T-helper 2 cell (primary cell): ENCODE measurements at regions not wholly inside any gene's neighbourhood (a gene's known extent, or its start where the extent isn't known, plus 50 kb on each side); places are given as distances from the start of the nearest gene placed in this dataset.

Experiments
- DNase-seq, 5 experiments: peaks; one replicate each; pipeline versions ENCODE4 v3.0.0 to v3.0.0-alpha.2; 2012 to 2022

DNA sequence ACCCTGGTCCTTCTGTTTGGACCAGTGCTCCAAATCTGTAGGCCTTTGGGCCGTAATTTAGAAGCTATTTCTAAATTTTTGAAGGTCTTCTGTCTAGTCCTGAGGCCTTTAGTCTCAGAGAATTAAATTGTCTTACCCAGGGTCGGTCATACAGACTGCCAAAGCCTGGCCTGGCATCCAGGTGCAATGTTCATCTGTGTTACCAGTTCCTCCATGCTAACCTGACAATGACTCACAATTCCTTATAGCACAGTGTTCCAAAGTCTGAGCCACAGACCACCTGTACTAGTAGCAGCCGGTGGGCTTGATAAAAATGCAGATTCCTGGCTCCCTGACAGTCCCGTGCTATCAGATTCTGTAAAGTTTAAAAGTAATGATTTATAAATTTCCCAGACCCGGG is 77.7 kb upstream of the MAP4K3 start:
- no peak for DNase-seq

DNA sequence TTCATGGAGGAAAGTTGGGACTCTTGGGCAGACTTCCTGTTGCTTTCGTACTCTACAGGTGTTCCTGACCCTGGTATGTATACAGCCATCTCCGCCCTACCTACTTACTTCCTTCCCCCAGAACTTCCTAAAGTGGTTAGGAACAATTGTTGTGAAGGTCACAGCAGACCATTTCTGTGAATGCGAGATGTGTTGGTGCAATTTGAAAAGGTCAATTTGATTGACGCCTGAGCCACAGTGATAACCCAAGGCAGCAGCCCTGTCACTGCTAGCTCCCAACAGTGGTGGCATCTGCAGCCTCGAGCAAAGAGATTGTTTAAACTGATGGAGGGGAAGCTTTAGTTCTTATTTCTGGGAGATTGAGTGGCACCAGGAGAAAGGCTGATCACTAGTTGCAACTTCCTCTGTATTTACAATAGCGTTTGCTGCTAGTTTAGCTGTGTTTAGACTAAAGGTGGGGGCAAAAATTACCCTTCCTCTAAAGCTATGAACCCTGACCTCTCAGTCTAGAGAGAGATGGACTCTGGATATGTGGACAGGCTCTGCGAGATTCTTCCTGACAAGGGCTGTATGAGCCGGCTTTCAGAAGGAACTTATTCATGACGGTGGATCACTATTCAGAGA is 78.3 kb upstream of the MAP4K3 start:
- no peak for DNase-seq

DNA sequence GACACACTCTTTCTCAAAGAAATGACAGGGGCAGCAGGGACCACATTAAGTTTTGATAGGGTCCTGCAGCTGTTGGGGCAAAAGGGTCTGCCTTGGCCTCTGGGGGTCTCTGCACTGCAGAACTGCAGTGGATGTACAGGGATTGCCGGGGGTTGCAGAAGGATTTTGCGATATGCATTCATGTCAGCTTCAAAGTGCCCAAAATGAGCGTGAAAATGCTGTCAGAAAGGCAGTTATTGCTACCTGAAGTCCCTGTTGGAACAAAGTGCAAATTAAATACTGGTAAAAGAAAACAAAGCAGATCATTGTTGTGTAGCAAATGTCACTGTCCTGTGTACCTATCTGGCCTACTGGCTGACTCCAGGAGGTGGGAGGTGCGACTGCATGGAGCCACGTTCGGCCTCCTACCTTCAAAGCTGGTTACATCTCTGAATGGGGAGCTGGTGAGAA is 78.8 kb upstream of the MAP4K3 start:
- DNase-seq, result no peak

DNA sequence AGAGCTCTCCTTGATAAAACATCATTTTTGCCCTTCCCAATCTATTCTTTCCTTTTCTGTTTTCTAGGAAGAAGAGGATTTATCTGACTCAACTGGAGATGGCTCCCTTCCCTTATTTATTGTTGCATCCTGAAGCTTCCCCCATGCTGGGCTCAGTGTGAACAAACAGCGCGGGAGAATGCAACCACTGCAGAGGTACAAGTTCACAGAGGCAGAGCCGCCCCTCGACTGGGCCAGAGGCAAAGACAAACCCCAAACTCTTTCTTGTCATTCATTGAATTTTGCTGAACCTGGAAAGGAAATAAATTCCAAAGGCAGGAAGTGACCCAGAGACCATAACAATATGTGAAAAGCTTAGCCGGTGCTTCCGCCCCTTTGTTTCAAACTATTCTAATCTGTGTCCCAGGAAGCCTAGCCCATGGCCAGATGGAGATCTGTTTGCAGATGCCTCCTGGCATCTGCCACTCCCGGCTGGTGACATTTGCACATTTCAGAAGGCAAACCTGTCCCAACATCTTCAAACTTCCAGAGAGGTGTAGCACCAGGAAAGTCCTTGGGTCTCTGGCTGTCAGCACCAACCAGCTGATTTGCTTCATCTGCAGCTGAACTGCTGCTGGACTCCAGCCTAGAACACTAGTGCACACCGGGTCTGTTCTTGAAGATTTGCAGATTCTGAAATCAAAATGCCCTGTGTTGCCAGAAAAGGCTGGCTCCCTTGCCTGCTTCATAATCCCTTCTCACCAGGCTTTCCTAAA is 79.4 kb upstream of the MAP4K3 start:
- DNase-seq, result no peak

DNA sequence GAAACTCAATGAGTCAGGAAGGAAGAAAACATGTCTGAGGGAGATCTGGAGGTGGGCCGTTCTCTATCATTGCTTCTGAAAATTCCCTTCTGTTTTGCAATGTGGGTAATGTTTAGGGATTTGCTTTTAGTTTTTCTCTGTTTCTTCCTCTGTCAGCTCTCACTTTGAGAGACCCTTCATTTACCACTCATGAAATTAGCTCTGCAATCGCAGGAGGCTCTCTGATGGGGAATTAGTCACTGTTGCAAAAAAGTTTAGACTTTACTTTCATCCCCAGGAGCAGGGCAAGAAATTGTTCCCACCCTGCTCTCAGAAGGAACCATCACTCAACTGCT is 80.0 kb upstream of the MAP4K3 start:
- no peak for DNase-seq

DNA sequence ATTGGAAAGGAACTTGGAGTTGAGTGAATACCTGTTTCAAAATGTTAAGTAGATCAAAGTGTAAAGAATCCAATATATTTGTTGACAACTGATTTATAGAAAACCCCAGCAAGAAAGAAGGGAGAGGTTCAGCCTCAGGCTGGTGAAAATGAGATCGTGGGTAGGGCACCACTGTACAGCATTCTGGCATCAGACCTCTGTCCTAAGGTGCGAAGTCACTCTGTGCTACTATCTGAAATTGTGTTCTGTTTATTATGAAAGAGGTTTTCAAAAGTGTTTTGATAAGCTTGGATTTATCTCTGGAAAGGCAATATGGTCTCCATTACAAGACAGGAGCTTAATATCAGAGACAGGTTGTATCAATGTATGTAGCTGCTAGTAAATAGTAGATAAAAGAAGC is 80.5 kb upstream of the MAP4K3 start:
- no peak for DNase-seq

DNA sequence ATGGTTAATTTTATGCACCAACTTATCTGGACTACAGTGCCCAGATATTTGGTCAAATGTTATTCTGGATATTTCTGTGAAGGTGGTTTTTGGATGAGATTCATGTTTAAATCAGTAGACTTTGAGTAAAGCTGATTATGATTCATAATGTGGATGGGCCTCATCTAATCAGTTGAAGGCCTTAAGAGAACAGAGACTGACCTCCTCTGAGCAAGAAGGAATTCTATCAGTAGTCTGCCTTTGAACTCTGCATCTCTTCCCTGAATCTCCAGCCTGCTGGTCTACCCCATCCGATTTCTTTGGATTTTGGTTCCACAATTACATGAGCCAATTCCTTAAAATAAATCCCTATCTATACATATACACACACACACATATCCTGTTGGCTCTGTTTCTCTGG is 82.8 kb upstream of the MAP4K3 start:
- no peak for DNase-seq

DNA sequence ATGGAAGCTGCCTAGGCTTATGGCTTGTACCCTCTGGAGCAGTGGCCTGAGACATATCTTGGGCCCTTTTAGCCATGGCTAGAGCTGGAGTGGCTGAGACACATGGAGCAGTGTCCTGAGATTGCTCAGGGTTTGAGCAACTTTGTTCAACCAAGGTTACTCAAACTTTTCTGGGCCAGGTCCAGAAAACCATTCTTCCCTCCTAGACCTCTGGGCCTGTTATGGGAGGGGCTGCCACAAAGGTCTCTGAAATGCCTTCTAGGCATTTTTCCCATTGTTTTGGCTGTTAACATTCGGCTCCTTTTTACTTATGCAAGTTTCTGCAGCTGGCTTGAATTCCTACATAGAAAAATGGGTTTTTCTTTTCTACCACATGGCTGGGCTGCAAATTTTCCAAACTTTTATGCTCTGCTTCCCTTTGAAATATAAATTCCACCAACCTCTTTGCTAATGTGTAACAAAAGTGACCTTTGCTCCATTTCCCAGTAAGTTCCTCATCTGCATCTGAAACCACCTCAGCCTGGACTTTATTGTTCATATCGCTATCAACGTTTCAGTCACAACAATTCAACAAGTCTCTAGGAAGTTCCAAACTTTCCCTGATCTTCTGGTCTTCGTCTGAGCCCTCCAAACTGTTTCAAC is 84.9 kb upstream of the MAP4K3 start:
- no peak for DNase-seq

DNA sequence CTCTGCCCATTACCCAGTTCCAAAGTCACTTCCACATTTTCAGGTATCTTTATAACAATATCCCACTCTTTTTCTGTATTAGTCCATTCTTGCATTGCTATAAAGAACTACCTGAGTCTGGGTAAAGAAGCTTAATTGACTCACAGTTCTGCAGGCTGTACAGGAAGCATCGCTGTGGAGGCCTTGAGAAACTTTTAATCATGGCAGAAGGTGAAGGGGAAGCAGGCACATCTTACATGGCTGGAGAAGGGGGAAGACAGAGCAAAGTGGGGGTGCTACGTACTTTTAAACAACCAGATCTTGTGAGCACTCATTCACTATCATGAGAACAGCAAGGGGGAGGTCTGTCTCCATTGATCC is 85.4 kb upstream of the MAP4K3 start:
- no peak for DNase-seq

DNA sequence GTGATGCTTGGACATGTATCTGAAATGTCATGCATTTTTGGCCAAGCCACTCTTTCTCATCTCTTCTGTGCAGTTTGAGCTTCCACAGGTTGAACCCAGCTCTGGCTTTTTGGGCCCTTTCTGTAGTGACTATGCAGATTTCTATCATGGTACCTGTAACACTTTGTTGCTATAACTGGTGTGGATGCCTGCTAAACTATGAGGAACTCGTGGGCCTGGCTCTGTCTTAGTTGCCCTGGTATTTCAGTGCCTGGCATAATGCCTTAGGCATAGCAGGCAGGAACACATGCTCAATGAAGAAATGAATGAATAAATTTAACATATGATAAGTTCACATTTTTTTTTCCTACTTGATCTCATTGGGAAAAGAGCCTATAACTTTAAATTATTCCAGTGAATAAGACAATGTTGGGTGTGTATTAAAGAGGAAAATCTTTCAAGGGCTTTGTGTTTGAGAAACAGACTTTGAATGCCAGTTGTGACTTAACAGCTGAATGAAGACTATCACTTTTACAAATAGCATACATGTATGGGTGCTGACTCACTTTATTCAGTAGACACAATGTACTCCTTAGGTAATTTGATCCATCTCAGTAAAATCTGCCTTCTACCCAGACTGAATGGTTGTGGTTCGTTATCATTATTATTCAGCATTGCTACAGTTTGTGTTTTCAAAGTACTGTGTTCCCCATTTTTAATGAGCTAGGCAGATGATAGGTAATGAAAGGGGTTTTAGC is 86.4 kb upstream of the MAP4K3 start:
- DNase-seq, result no peak

DNA sequence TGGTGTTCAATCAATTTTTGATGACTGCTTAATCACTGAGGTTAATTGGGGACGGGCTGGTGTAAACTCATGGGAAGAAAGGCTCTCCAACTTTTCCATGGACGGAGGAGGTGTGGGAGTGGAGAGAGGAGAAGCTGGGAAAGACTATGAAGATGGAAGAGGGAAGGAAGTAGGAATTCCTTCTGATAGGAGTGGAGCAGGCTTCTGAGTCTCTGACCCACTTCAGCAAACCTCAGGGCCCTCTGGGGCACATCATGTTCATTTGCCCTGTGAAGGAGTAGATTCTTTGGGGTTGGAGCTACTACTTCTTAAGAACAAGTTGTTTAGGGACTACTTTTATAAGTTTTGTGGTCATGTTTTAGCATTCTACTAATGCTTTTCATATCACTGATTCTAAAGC is 87.0 kb upstream of the MAP4K3 start:
- DNase-seq, result no peak

DNA sequence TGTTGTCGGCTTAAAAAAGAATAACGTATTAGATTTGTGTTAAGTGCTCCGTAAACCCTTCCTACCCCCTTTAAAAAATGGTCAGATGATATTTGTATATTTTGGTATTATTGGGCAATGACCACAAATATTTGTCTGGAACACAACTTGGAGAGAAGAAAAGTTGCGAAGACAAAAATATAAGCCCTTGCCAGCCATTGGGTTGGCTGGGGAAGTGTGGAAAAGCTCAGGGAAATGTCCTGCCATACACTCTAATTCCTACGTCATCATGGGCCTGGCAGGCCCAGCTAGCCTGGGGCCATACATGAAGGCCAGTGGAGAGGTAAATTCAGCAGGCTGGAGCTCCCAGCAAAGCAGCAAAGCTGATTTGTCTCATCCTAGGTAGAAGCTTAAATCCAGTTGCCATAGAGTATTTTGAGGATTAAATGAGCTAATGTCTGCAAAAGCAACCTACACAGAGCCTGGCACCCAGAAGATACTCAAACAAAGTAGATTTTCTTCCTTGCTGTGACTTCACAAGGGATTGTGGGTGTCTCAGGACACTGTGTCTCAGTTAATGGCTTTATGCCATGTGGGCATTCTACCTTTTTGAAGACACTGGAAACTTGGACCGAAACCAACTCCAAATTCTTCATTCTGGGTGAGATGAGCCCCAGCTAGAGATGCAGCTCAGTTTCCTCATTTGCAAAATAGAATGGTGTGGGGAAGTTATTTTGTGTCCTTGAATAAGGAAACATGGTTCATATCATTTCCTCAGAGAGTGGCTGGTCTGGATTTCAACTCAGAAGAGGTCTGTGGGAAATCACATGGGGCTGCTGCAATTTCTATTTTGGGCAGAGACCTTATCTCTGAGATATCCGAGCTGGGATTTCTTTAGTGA is 87.9 kb upstream of the MAP4K3 start:
- DNase-seq, result no peak

DNA sequence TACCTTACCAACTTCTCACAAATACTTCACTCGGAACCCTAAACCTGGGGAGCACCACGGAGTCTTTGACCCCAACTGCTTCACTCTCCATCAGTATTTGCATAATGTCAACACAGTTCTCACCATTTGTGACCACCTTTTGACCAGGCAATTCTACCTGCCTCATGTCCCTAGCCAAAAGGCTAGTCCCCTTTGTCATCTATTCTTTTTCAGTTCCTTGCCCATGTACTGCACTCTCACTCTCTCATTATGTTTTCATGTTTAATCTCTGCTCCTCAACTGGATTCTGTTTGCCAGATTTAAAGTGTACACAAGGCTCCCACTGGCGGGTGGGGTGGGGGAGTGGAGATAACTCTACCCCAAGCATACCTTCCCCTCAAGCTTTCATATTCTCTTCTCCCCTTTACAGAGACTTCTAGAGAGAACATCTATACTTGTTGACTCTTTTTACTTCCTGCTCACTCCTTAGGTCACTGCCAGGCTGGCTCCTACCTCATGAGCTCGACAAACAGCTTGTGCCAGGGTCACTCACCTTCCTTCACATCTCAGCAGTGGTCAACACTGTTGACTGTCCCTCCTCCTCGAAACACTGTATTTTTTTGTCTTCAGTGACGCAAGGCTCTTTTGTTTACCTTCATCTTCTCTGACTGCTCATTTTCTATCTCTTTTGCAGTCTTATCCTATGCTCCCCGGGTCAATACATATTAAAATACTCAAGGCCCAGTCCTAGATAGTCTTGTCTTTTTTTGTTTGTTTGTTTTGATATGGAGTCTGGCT is 88.7 kb upstream of the MAP4K3 start:
- DNase-seq, result no peak

DNA sequence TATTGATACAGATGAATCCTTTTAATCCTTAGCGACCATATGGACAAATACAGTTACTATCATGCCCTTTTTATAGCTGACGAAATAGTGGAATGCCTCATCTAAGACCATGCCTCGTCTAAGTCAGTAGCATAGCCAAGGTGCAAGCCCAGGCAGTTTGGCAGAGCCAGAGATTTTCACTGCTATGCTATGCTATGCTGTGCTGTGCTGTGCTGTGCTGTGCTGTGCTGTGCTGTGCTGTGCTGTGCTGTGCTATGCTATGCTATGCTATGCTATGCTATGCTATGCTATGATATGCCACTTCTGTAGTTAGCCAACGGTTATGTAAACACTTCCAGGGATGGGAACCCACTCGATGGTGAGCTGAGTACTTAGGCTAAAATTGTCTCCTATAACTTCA is 91.6 kb upstream of the MAP4K3 start:
- no peak for DNase-seq

DNA sequence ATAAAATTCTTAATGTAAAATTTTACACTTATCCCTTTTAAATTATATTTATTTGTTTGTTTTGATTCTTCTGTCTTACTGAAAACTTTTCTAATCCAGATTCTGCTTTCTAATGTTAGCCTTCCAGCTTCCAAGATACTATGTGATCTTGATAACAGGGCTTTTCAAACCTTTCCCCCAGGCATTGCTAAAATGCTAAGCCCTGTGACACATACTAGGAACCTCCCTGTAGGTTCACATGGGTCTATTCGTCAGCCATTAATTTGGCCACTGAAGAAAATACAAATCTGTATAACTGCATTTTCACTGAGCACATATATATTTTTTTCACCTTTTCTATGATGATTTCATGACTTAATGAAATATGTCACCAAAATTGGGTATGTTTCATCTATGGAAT is 92.8 kb upstream of the MAP4K3 start:
- DNase-seq, result no peak

DNA sequence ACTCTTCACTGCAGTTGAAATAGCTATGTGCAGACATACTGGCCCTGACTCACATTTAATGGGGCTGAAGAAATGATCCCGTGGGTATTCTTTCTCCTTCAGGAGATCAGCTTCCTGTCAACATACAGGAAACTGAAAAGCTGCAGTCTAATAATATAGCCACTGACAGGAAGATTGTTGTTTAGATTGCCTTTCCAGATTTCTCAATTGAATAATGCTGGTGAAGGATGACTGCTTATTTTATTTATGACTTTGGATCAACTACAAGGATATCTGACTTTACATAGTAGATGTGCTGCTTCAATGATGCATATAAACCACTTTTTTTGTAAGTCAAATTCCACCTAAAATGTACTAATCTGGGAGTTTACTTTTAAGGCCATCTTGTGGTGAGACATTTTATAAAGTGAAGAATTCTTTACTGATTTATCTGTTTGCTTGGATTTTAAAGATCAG is 93.4 kb upstream of the MAP4K3 start:
- no peak for DNase-seq

DNA sequence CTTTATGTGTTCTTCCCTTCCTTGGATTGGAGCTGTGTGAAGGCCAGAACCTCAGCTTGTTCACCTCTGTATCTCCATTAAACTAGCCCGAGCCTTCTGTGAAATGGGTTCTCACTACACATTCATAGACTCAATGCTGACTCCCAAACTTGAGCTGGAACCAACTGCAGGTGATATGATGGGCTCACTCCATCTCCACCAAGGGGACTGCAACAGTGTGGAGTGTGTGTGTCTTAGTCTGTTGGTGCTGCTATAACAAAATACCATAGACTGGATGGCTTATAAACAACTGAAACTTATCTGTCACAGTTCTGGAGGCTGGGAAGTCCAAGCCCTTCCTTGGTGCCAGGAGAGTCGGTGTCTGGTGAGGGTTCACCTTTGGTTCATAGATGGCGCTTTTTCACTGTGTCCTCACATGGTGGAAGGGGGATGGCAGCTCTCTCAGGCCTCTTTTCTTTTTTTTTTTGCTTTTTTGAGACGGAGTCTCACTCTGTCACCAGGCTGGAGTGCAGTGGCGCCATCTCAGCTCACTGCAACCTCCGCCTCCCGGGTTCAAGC is 94.2 kb upstream of the MAP4K3 start:
- no peak for DNase-seq

DNA sequence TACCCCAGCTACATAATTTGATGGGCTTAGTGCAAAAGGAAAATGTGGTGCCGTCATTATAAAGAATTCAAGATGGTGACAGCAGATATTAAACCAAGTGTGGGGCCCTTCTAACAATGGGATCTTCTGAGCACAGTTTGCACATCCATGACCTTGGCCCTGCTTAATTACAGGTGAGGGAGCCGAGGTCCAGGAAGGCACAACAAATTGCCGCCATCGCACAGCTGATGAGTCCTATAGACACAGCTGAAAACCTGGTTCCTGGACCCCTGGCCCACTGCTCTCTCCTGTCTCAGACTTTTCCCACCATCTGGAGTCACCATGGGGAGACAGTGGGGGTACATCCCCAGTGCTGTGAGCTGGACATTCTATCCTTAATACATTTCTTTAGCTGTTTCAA is 95.8 kb upstream of the MAP4K3 start:
- DNase-seq, result no peak

DNA sequence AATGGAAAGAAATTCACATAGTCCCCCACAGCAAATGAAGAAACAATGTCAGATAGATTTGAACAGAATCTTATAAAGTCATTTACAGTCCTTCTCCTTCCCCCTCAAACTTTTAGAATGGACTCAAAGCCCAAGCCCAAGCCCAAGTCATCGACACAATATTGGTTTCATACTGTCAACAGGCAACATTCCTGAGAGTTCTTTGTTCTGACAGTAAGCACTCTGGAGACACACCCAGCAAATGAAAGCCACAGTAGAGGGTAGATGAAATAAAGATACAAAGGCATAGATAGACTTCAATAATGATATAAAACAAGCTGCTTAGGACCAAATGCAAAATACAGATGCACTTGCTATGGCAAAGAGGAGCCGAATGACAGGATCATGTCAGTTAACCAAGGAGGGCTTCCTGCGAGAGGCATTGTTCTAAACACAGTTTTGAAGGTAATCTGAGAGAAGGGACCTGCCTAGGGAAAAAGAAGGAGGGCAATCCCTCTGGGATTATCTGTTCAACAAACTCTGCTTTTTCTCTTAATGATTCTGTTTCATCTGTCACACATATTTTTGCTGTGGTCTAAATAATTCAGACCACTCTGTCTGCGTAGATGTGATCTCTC is 97.1 kb upstream of the MAP4K3 start:
- no peak for DNase-seq

DNA sequence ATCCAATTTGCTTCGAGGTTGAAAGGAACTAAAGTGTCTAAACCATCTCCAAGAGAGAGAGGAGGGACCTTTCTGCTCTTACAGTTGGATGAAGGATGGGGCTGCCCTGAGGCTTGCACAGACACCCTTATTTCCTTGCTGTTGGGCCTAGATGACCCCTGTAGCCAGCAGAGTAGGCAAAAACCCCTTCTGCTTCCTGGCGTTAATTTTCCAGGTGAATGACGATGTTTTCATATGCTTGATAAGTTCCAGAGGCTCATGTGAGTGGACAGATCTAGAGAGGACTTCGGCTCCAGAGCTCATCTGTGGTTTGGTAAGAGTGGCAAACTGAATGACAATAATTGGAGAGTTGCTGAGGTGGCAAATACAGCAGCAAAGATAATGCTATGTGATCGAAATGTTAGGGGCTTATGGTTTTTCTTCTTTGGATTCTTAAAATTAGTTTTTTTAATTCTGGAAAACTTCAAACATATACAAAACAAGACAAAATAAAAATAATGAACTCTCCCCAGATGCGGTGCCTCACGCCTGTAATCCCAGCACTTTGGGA is 98.6 kb upstream of the MAP4K3 start:
- no peak for DNase-seq

DNA sequence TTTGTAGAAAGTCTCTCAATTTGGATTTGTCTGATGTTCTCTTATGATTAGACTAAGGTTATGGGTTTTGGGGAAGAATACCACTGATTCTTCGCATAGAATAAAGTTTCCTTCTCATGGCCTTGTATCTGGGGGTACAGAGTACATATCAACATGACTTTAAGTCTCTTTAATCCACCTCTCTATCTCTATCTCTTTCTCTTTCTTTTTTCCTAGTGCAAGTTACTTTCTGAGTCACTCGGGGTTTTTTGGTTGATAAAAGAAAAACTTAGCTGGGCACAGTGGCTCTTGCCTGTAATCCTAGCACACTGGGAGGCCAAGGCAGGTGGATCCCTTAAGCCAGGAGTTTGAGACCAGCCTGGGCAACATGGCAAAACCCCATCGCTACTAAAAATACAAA is 100.1 kb upstream of the MAP4K3 start:
- DNase-seq, result no peak
